ACC112 (cell line): ENCODE measurements at regions not wholly inside any gene's neighbourhood (a gene's known extent, or its start where the extent isn't known, plus 50 kb on each side); places are given as distances from the start of the nearest gene placed in this dataset.

ENCODE experiments used
- H2AFZ ChIP-seq: fragments of 200-600 bp; sonication (generic); one replicate; pipeline ENCODE4 v1.6.0; 2017; ENCODE audit warnings: antibody characterized with exemption, low read length; ENCODE audit not compliant: unreplicated experiment
- H3K27ac ChIP-seq: fragments of 200-600 bp; sonication (generic); 2 replicates; pipeline ENCODE4 v1.5.1; 2014; ENCODE audit warnings: low read depth, mild to moderate bottlenecking, antibody characterized with exemption, low read length, moderate library complexity
- H3K27me3 ChIP-seq: fragments of 200-600 bp; sonication (generic); 2 replicates; pipeline ENCODE4 v1.6.1; 2014; ENCODE audit warnings: mild to moderate bottlenecking, antibody characterized with exemption, low read length, moderate library complexity, mixed read lengths; ENCODE audit not compliant: insufficient read depth
- H3K36me3 ChIP-seq: fragments of 200-600 bp; sonication (generic); 2 replicates; pipeline ENCODE4 v1.6.1; 2016; ENCODE audit warnings: mild to moderate bottlenecking, antibody characterized with exemption, low read length, moderate library complexity, mixed read lengths; ENCODE audit not compliant: insufficient read depth
- H3K4me1 ChIP-seq: fragments of 200-600 bp; sonication (generic); one replicate; pipeline ENCODE4 v1.6.1; 2016; ENCODE audit warnings: low read length, mixed read lengths; ENCODE audit not compliant: insufficient read depth, unreplicated experiment, control insufficient read depth
- H3K4me3 ChIP-seq: fragments of 200-600 bp; sonication (generic); 2 replicates; pipeline ENCODE4 v1.5.1; 2014; ENCODE audit warnings: mild to moderate bottlenecking, low read depth, low read length
- H3K79me2 ChIP-seq: fragments of 200-600 bp; sonication (generic); one replicate; pipeline ENCODE4 v1.6.0; 2016; ENCODE audit warnings: low read length; ENCODE audit not compliant: control insufficient read depth, unreplicated experiment, insufficient read depth

DNA sequence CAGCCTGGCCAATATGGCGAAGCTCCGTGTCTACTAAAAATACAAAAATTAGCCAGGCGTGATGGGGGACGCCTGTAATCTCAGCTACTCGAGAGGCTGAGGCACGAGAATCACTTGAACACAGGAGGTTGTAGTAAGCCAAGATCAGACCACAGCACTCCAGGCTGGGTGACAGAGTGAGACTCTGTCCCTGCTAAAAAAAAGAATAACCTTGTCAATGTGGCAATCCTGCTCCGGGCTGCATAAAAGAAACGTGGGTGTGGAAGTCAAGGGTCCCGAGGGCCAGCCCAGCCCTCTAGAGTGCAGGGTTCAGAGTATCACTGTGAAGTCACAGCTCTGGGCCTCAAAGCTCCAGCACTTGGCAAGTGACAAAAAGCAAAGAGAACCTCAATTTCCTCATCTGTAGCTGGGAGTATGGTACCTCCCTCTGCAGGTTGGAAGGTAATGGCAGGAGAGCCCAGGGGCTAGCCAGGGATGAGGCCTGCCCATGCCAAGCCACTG lies 73.5 kb upstream of the IQSEC1 start:
- Histone ChIP-seq H3K4me3 (no peak overlapping the region), H3K36me3 (no peaks in the 10 kb centered on the region), H3K27me3 (peaks cover 53% of the 10 kb centered on the region), H2AFZ (no peak overlapping the region), H3K79me2 (no peaks in the 10 kb centered on the region), H3K4me1 (no peaks in the 10 kb centered on the region), H3K27ac (no peak overlapping the region)

- no peak overlapping the region for H3K27ac ChIP-seq
- H3K36me3 ChIP-seq: no peaks in the 10 kb centered on the region
- no peak overlapping the region for H2AFZ ChIP-seq
- H3K79me2 ChIP-seq: no peaks in the 10 kb centered on the region
- H3K27me3 ChIP-seq: peaks cover 55% of the 10 kb centered on the region
- no peaks in the 10 kb centered on the region for H3K4me1 ChIP-seq
- no peak overlapping the region for H3K4me3 ChIP-seq
These were observed 72.8 kb upstream of the IQSEC1 start for GRCh38 chr3:13145826-13146642.

DNA sequence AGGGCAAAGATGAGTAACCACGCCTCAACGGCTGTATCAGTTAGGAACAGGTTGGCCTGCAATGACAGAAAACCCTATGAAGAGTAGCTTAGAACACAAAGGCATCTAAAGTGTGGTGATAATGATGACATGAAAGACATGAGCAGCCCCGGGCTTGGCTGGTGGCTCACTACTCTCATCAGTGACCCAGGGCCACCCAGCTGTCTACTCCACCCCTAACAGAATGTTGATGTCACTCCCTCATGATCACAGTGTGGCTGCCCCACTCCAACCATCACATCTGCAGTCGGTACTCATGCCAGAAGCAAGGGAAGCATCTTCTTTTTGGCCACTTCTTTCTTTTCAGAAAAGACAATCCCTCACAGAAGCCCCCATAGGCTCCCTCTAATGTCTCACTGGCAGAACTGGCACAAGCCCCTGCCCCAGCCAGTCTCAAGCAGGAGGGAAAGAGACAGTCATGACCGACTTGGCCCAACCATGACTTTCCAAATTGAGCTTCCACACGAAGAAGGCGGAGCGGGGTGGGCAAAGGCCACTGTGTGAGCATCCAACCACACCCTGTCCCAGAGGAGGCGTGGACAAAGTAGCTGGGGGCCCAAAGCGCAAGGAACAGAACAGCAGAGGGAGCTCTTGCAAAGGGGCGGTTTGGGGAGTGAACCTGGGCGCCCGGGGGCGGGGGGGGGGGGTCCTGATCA lies 72.0 kb upstream of the IQSEC1 start:
- H3K27ac ChIP-seq: no peak overlapping the region
- H3K79me2 ChIP-seq: no peaks in the 10 kb centered on the region
- no peaks in the 10 kb centered on the region for H3K4me1 ChIP-seq
- no peak overlapping the region for H3K4me3 ChIP-seq
- no peaks in the 10 kb centered on the region for H3K36me3 ChIP-seq
- no peak overlapping the region for H2AFZ ChIP-seq
- H3K27me3 ChIP-seq: peaks cover 56% of the 10 kb centered on the region

- Histone ChIP-seq H3K27me3 (peaks cover 65% of the 10 kb centered on the region), H3K4me1 (no peaks in the 10 kb centered on the region), H3K36me3 (no peaks in the 10 kb centered on the region), H3K4me3 (no peak overlapping the region), H2AFZ (no peak overlapping the region), H3K27ac (no peak overlapping the region), H3K79me2 (no peaks in the 10 kb centered on the region)
These were observed 71.2 kb upstream of the IQSEC1 start for GRCh38 chr3:13144163-13145023.

DNA sequence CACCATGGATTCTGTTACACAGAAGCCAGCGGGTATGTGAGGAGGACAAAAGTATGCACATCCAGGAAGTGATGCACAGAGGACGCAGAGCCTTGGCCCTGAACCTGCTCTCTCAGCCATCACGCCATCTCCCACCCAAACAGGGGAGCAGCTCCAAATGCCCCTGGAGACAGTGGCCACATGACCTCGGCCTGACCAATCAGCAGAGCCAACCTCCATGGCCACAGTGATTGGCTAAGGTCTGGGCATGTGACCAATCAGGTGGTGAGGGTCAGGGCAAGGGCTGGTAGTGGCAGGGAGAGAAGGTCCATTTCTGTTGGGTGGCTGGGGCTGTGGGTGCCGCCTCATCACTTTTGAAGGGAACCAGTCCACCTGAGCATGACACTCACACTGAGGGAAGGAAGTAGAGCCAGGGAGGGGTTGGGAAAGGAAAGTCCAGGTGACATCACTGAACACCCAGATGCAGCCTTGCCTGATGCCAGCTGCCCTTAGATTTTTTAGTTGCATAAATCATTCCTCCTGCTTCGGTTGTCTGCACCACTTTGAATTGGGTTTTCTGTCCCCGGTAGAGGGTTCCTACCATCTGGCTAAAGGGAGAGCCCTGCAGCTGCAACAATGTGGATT lies 70.3 kb upstream of the IQSEC1 start:
- H3K36me3 ChIP-seq: no peaks in the 10 kb centered on the region
- no peaks in the 10 kb centered on the region for H3K79me2 ChIP-seq
- peaks cover 74% of the 10 kb centered on the region for H3K27me3 ChIP-seq
- no peak overlapping the region for H2AFZ ChIP-seq
- H3K4me3 ChIP-seq: no peak overlapping the region
- no peak overlapping the region for H3K27ac ChIP-seq
- no peaks in the 10 kb centered on the region for H3K4me1 ChIP-seq

GRCh38 chr3:13142552-13143380 lies 69.5 kb upstream of the IQSEC1 start:
- Histone ChIP-seq H3K4me3 (no peak overlapping the region), H3K36me3 (no peaks in the 10 kb centered on the region), H3K27me3 (peaks cover 72% of the 10 kb centered on the region), H3K79me2 (no peaks in the 10 kb centered on the region), H3K27ac (no peak overlapping the region), H3K4me1 (no peaks in the 10 kb centered on the region), H2AFZ (no peak overlapping the region)

GRCh38 chr3:13141991-13142412 lies 68.8 kb upstream of the IQSEC1 start:
- H3K27me3 ChIP-seq: peaks cover 73% of the 10 kb centered on the region
- no peaks in the 10 kb centered on the region for H3K79me2 ChIP-seq
- H3K4me1 ChIP-seq: no peaks in the 10 kb centered on the region
- no peak overlapping the region for H2AFZ ChIP-seq
- H3K36me3 ChIP-seq: no peaks in the 10 kb centered on the region
- H3K27ac ChIP-seq: no peak overlapping the region
- H3K4me3 ChIP-seq: no peak overlapping the region

DNA sequence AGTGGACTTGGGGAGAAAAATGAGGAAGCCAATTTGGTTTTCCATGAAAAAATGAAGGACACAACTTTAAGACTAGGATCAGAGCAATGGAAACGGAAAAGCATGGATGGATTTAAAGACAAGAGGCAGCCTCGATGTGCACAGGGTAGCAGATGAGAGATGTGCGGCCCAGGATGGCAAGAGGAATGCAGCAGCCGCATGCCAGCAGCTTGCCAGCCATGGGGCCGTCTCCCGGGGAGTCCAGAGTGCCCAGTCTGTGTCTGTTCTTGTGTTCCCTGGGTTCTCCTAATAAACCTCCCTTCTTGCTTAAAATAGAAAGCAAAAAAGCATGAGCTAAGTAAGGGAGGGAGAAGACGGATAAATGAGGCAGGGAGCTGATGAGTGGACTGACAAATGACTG lies 68.0 kb upstream of the IQSEC1 start:
- Histone ChIP-seq H3K4me3 (no peak overlapping the region), H3K27ac (no peak overlapping the region), H3K4me1 (no peaks in the 10 kb centered on the region), H2AFZ (no peak overlapping the region), H3K79me2 (no peaks in the 10 kb centered on the region), H3K36me3 (no peaks in the 10 kb centered on the region), H3K27me3 (peaks cover 81% of the 10 kb centered on the region)

DNA sequence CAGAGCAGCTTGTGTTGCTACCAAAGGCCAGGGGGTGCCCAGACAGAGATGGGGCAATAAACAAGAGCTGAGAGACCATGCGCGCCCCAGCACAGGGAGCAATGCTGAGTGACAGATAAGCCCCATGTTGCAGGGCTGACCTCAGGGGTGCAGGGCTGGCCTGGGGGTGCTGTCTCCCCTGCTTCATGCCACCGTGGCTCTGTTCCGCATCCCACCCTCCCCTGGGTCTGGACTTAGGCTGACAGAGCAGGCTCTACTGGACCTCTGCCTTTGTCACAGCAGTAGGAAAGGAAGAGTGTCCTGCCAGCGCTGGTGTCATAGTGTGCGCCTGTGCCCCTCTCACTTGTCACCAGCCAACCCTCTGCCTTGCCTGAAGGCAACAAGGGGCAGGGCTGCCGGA lies 67.4 kb upstream of the IQSEC1 start:
- Histone ChIP-seq H3K79me2 (no peaks in the 10 kb centered on the region), H3K4me3 (no peak overlapping the region), H3K27me3 (peaks cover 87% of the 10 kb centered on the region), H3K4me1 (no peaks in the 10 kb centered on the region), H3K27ac (no peak overlapping the region), H3K36me3 (no peaks in the 10 kb centered on the region), H2AFZ (no peak overlapping the region)
